GM12891 (cell line): ENCODE measurements at regions not wholly inside any gene's neighbourhood (a gene's known extent, or its start where the extent isn't known, plus 50 kb on each side); places are given as distances from the start of the nearest gene placed in this dataset.

ENCODE experiments used
- PAX5 ChIP-seq: IDR thresholded peaks from 2 replicates; pipeline ENCODE4 v1.6.1; 2011; ENCODE audit warnings: low read length, moderate library complexity, mild to moderate bottlenecking; ENCODE audit not compliant: insufficient read depth, severe bottlenecking
- POLR2A ChIP-seq: IDR thresholded peaks from 2 replicates; pipeline ENCODE4 v1.6.1; 2011; ENCODE audit warnings: low read depth, low read length, control low read depth
- POLR2AphosphoS5 ChIP-seq: IDR thresholded peaks from 2 replicates; pipeline ENCODE4 v1.6.1; 2011; ENCODE audit warnings: low read depth, low read length, control low read depth
- SPI1 ChIP-seq: IDR thresholded peaks from 2 replicates; pipeline ENCODE4 v1.6.1; 2011; ENCODE audit warnings: low read depth, low read length, control low read depth
- TAF1 ChIP-seq: IDR thresholded peaks from 2 replicates; pipeline ENCODE4 v1.6.1; 2011; ENCODE audit warnings: low read depth, low read length, control low read depth

- no peak for TF ChIP-seq POLR2AphosphoS5
- no peak for TF ChIP-seq POLR2A
- no peak for TF ChIP-seq TAF1
- no peak for TF ChIP-seq SPI1
- TF ChIP-seq PAX5: no peak
These were observed 119.0 kb downstream of the ANKRD50 start for GRCh38 chr4:124593494-124593893.
